Neural progenitor cell (in vitro differentiated cells): ENCODE measurements at regions not wholly inside any gene's neighbourhood (a gene's known extent, or its start where the extent isn't known, plus 50 kb on each side); places are given as distances from the start of the nearest gene placed in this dataset.
A peak's percentile ranks its signal among the peaks of the same experiment; 100 is the strongest.
"Not testable (repeated sequence)": the region's sequence is repeated elsewhere in the genome, so short reads cannot be mapped to it uniquely, and the experiment has no call there.

Source experiments
- DNase-seq: peaks from one replicate; pipeline ENCODE4 v3.0.0-alpha.2; 2016; ENCODE audit warnings: low spot score
- H2AFZ ChIP-seq: fragments of 200-600 bp; sonication (generic); replicated peaks from 2 replicates; pipeline ENCODE4 v1.6.1; 2016; ENCODE audit warnings: antibody characterized with exemption
- H3F3A ChIP-seq: fragments of 200-600 bp; sonication (generic); 2 replicates; pipeline ENCODE4 v1.6.1; 2016; ENCODE audit warnings: antibody characterized with exemption, low read depth
- H3K27ac ChIP-seq: fragments of 200-600 bp; sonication (generic); 2 replicates; pipeline ENCODE4 v1.5.1; 2016; ENCODE audit warnings: mild to moderate bottlenecking
- H3K27me3 ChIP-seq: fragments of 200-600 bp; sonication (generic); 2 replicates; pipeline ENCODE4 v1.6.1; 2016; ENCODE audit warnings: mild to moderate bottlenecking, moderate library complexity
- H3K36me3 ChIP-seq: fragments of 200-600 bp; sonication (generic); 2 replicates; pipeline ENCODE4 v1.5.1; 2016
- H3K4me1 ChIP-seq: fragments of 200-600 bp; sonication (generic); 2 replicates; pipeline ENCODE4 v1.6.1; 2016; ENCODE audit warnings: mixed run types
- H3K4me2 ChIP-seq: fragments of 200-600 bp; sonication (generic); 2 replicates; pipeline ENCODE4 v1.6.1; 2016
- H3K4me3 ChIP-seq: fragments of 200-600 bp; sonication (generic); 2 replicates; pipeline ENCODE4 v1.5.1; 2016
- H3K79me2 ChIP-seq: fragments of 200-600 bp; sonication (generic); 2 replicates; pipeline ENCODE4 v1.6.1; 2016; ENCODE audit warnings: low read depth
- H3K9ac ChIP-seq: fragments of 200-600 bp; sonication (generic); 2 replicates; pipeline ENCODE4 v1.6.1; 2016
- H3K9me3 ChIP-seq: fragments of 200-600 bp; sonication (generic); 2 replicates; pipeline ENCODE4 v1.5.1; 2016; ENCODE audit warnings: low read depth
- H4K20me1 ChIP-seq: fragments of 200-600 bp; sonication (generic); 2 replicates; pipeline ENCODE4 v1.6.1; 2016; ENCODE audit warnings: low read depth
- H3K27ac Mint-ChIP-seq: 3 replicates; pipeline ENCODE4 v1.8.0; 2021; ENCODE audit warnings: mixed read lengths
- H3K27me3 Mint-ChIP-seq: 2 replicates; pipeline ENCODE4 v1.8.0; 2022; ENCODE audit warnings: low read depth, mild to moderate bottlenecking, inconsistent platforms, moderate library complexity, mixed read lengths; ENCODE audit not compliant: insufficient read depth
- H3K36me3 Mint-ChIP-seq: 3 replicates; pipeline ENCODE4 v1.8.0; 2021; ENCODE audit warnings: mixed read lengths
- H3K4me1 Mint-ChIP-seq: 3 replicates; pipeline ENCODE4 v1.8.0; 2021; ENCODE audit warnings: mixed read lengths
- H3K4me3 Mint-ChIP-seq: 3 replicates; pipeline ENCODE4 v1.8.0; 2021; ENCODE audit warnings: mild to moderate bottlenecking, moderate library complexity, mixed read lengths
- H3K9me3 Mint-ChIP-seq: 3 replicates; pipeline ENCODE4 v1.8.0; 2020; ENCODE audit warnings: mixed read lengths
- EZH2 ChIP-seq: fragments of 200-600 bp; sonication (generic); IDR thresholded peaks from 2 replicates; pipeline ENCODE4 v1.6.1; 2017; ENCODE audit warnings: antibody characterized with exemption, mild to moderate bottlenecking, moderate library complexity
- EZH2phosphoT487 ChIP-seq: fragments of 200-600 bp; sonication (generic); IDR thresholded peaks from 2 replicates; pipeline ENCODE4 v1.6.1; 2017; ENCODE audit warnings: antibody characterized with exemption
- TF ChIP-seq, protein P1 (sequence below): fragments of 200-600 bp; sonication (generic); IDR thresholded peaks from 2 replicates; pipeline ENCODE4 v1.5.1; 2017; ENCODE audit warnings: antibody characterized with exemption, mild to moderate bottlenecking

GRCh38 chr9:18063856-18064390 is 410.0 kb upstream of the ADAMTSL1 start:
- Mint-ChIP-seq H3K4me1 (no peaks in the 10 kb centered on the region), H3K4me3 (no peak overlapping the region), H3K9me3 (no peaks in the 10 kb centered on the region), H3K27me3 (no peaks in the 10 kb centered on the region), H3K27ac (no peak overlapping the region), H3K36me3 (no peaks in the 10 kb centered on the region)
- H3F3A ChIP-seq: peaks cover 5% of the 10 kb centered on the region
- no peak for DNase-seq
- no peak overlapping the region for H3K9ac ChIP-seq
- peaks cover 13% of the 10 kb centered on the region for H3K4me1 ChIP-seq
- H4K20me1 ChIP-seq: no peaks in the 10 kb centered on the region
- H3K27me3 ChIP-seq: no peaks in the 10 kb centered on the region
- no peak overlapping the region for H3K27ac ChIP-seq
- peak overlapping the region; percentile 83 for H2AFZ ChIP-seq
- no peak overlapping the region for H3K4me3 ChIP-seq
- H3K9me3 ChIP-seq: no peaks in the 10 kb centered on the region
- TF ChIP-seq EZH2: no peak
- TF ChIP-seq, protein P1, sequence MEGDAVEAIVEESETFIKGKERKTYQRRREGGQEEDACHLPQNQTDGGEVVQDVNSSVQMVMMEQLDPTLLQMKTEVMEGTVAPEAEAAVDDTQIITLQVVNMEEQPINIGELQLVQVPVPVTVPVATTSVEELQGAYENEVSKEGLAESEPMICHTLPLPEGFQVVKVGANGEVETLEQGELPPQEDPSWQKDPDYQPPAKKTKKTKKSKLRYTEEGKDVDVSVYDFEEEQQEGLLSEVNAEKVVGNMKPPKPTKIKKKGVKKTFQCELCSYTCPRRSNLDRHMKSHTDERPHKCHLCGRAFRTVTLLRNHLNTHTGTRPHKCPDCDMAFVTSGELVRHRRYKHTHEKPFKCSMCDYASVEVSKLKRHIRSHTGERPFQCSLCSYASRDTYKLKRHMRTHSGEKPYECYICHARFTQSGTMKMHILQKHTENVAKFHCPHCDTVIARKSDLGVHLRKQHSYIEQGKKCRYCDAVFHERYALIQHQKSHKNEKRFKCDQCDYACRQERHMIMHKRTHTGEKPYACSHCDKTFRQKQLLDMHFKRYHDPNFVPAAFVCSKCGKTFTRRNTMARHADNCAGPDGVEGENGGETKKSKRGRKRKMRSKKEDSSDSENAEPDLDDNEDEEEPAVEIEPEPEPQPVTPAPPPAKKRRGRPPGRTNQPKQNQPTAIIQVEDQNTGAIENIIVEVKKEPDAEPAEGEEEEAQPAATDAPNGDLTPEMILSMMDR: no peak
- TF ChIP-seq EZH2phosphoT487: no peak
- no peaks in the 10 kb centered on the region for H3K79me2 ChIP-seq
- H3K36me3 ChIP-seq: no peaks in the 10 kb centered on the region
- no peak overlapping the region for H3K4me2 ChIP-seq

GRCh38 chr9:18066608-18067007 is 407.3 kb upstream of the ADAMTSL1 start:
- not testable (repeated sequence) for H3K27ac Mint-ChIP-seq, H3K27me3 ChIP-seq, H3F3A ChIP-seq, H3K4me1 Mint-ChIP-seq, H3K4me3 Mint-ChIP-seq, H3K36me3 ChIP-seq, H3K4me2 ChIP-seq, H3K9me3 ChIP-seq, H3K79me2 ChIP-seq, H3K27me3 Mint-ChIP-seq, H2AFZ ChIP-seq, H3K27ac ChIP-seq, H3K9me3 Mint-ChIP-seq, H3K9ac ChIP-seq, H3K4me3 ChIP-seq, H3K36me3 Mint-ChIP-seq, H4K20me1 ChIP-seq, DNase-seq
- peaks cover 13% of the 10 kb centered on the region for H3K4me1 ChIP-seq

GRCh38 chr9:18067548-18068120 is 406.3 kb upstream of the ADAMTSL1 start:
- H3K4me3 Mint-ChIP-seq: no peak overlapping the region
- no peak overlapping the region for H3K4me3 ChIP-seq
- no peaks in the 10 kb centered on the region for H4K20me1 ChIP-seq
- no peaks in the 10 kb centered on the region for H3K9me3 ChIP-seq
- no peaks in the 10 kb centered on the region for H3K36me3 ChIP-seq
- no peaks in the 10 kb centered on the region for H3K27me3 Mint-ChIP-seq
- no peaks in the 10 kb centered on the region for H3K27me3 ChIP-seq
- TF ChIP-seq, protein P1: no peak
- TF ChIP-seq EZH2: no peak
- peak overlapping the region; percentile 27 for H3K4me2 ChIP-seq
- DNase-seq: peak; percentile 8
- H3K27ac Mint-ChIP-seq: no peak overlapping the region
- H3K27ac ChIP-seq: peak overlapping the region; percentile 29
- peaks cover 13% of the 10 kb centered on the region for H3K4me1 ChIP-seq
- peaks cover 5% of the 10 kb centered on the region for H3F3A ChIP-seq
- H3K9ac ChIP-seq: no peak overlapping the region
- H3K36me3 Mint-ChIP-seq: no peaks in the 10 kb centered on the region
- no peaks in the 10 kb centered on the region for H3K79me2 ChIP-seq
- no peaks in the 10 kb centered on the region for H3K9me3 Mint-ChIP-seq
- H2AFZ ChIP-seq: no peak overlapping the region
- no peaks in the 10 kb centered on the region for H3K4me1 Mint-ChIP-seq

DNA sequence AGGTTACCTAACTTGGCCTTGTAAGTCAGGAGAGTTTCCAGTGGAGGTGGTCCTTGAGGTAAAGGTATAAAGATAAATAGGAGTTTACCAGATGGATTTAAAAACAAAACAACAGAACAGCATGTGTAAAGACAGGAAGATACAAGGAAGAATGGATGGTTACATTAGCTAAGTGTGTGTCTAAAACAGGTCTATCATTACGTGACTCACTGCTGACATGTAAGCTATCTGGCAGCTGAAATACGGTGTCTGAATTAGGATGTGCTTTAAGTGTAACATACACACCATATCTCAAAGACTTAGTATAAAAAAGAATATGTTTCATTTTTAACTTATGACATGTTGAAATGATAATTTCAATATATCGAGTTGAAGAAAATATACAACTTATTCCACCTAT is 405.1 kb upstream of the ADAMTSL1 start:
- Histone ChIP-seq H3K9me3 (no peaks in the 10 kb centered on the region), H3F3A (peaks cover 5% of the 10 kb centered on the region), H3K9ac (no peak overlapping the region), H3K27me3 (no peaks in the 10 kb centered on the region), H2AFZ (no peak overlapping the region), H3K4me3 (no peak overlapping the region), H3K36me3 (no peaks in the 10 kb centered on the region), H3K4me1 (peaks cover 12% of the 10 kb centered on the region), H3K27ac (no peak overlapping the region), H3K4me2 (no peak overlapping the region), H3K79me2 (no peaks in the 10 kb centered on the region), H4K20me1 (no peaks in the 10 kb centered on the region)
- Mint-ChIP-seq H3K4me1 (no peaks in the 10 kb centered on the region), H3K9me3 (no peaks in the 10 kb centered on the region), H3K27me3 (no peaks in the 10 kb centered on the region), H3K4me3 (no peak overlapping the region), H3K36me3 (no peaks in the 10 kb centered on the region), H3K27ac (no peak overlapping the region)
- TF ChIP-seq EZH2 (no peak), EZH2phosphoT487 (no peak)
- TF ChIP-seq, protein P1: no peak
- no peak for DNase-seq
